Panc1 (cell line): ENCODE measurements at regions not wholly inside any gene's neighbourhood (a gene's known extent, or its start where the extent isn't known, plus 50 kb on each side); places are given as distances from the start of the nearest gene placed in this dataset.

ENCODE experiments used
- CTCF ChIP-seq: fragments of 450-650 bp; IDR thresholded peaks from 2 replicates; pipeline ENCODE4 v1.5.1; 2017; ENCODE audit warnings: mild to moderate bottlenecking
- POLR2AphosphoS5 ChIP-seq: IDR thresholded peaks from 2 replicates; pipeline ENCODE4 v1.6.1; 2012; ENCODE audit warnings: mild to moderate bottlenecking, low read depth, low read length, moderate library complexity
- REST ChIP-seq, 2 experiments: IDR thresholded peaks; 2 replicates each; pipeline ENCODE4 v1.6.1; 2011 to 2012; ENCODE audit warnings: low read depth in 2 of 2, control low read depth in 1 of 2, low read length in 1 of 2, mild to moderate bottlenecking in 1 of 2, moderate library complexity in 1 of 2; ENCODE audit not compliant: insufficient read depth in 1 of 2
- TCF7L2 ChIP-seq: IDR thresholded peaks from 2 replicates; pipeline ENCODE4 v1.6.1; 2011; ENCODE audit warnings: mild to moderate bottlenecking, low read depth, low read length, inconsistent platforms

GRCh38 chr13:108573455-108573854 lies 56.0 kb upstream of the MYO16 start:
- no peak for TF ChIP-seq CTCF
- no peak for TF ChIP-seq REST (IDR thresholded peaks at IDR 0.05; ENCODE audit: insufficient read depth in 1 of 2, low read depth in 2 of 2, low read length in 1 of 2)
- TF ChIP-seq TCF7L2, result no peak
- no peak for TF ChIP-seq POLR2AphosphoS5
